ENCODE measurements at regions not wholly inside any gene's neighbourhood (a gene's known extent, or its start where the extent isn't known, plus 50 kb on each side); places are given as distances from the start of the nearest gene placed in this dataset.

- TF ChIP-seq TSHZ1 (tag by site-specific recombination; IDR thresholded peaks at IDR 0.05; ENCODE audit: borderline replicate concordance) (no peak), SP2 (tag by site-specific recombination; IDR thresholded peaks at IDR 0.05) (no peak), ZNF248 (tag by site-specific recombination; IDR thresholded peaks at IDR 0.05) (no peak), ZNF768 (tag by site-specific recombination; IDR thresholded peaks at IDR 0.05) (no peak), ZNF645 (tag by site-specific recombination; IDR thresholded peaks at IDR 0.05) (no peak), YY1 (tag by site-specific recombination; IDR thresholded peaks at IDR 0.05) (no peak), ZEB2 (tag by site-specific recombination; IDR thresholded peaks at IDR 0.05) (no peak), ZNF529 (tag by site-specific recombination; IDR thresholded peaks at IDR 0.05; ENCODE audit: insufficient replicate concordance) (no peak), ZNF211 (tag by site-specific recombination; IDR thresholded peaks at IDR 0.05; ENCODE audit: low read depth) (no peak), ZNF521 (tag by site-specific recombination; IDR thresholded peaks at IDR 0.05) (no peak), ZNF202 (tag by site-specific recombination; IDR thresholded peaks at IDR 0.05; ENCODE audit: borderline replicate concordance) (no peak), ZNF114 (tag by site-specific recombination; IDR thresholded peaks at IDR 0.05) (no peak)
Observed at GRCh38 chr13:88384542-88384941, 713.4 kb downstream of the SLITRK5 start (continued).

- Histone ChIP-seq H3K27ac (ENCODE audit: extremely low read depth, low read depth, low read length) (no peak overlapping the region), H3K9me3 (ENCODE audit: control insufficient read depth, insufficient read depth, low read depth, low read length) (no peaks in the 10 kb centered on the region), H3K4me3 (ENCODE audit: low read depth, low read length) (no peak overlapping the region), H3K4me1 (ENCODE audit: control insufficient read depth, insufficient read depth, low read length) (no peaks in the 10 kb centered on the region), H3K36me3 (ENCODE audit: control insufficient read depth in 2 of 2, insufficient read depth in 1 of 2, low read length in 2 of 2) (no peaks in the 10 kb centered on the region)
- CTCF ChIA-PET, result no interaction called here
- no peak for TF ChIP-seq ZNF341 (tag by site-specific recombination; IDR thresholded peaks at IDR 0.05; ENCODE audit: low read depth)
- POLR2A ChIA-PET, result no interaction called here
Observed at GRCh38 chr13:88395804-88396203, 724.6 kb downstream of the SLITRK5 start.

- no peaks in the 10 kb centered on the region for H3K9me3 ChIP-seq (ENCODE audit: control insufficient read depth, insufficient read depth, low read depth, low read length)
- no peak overlapping the region for H3K27ac ChIP-seq (ENCODE audit: extremely low read depth, low read depth, low read length)
- no peaks in the 10 kb centered on the region for H3K4me1 ChIP-seq (ENCODE audit: control insufficient read depth, insufficient read depth, low read length)
- ChIA-PET POLR2A (no interaction called here), CTCF (no interaction called here)
- no peak overlapping the region for H3K4me3 ChIP-seq (ENCODE audit: low read depth, low read length)
- H3K36me3 ChIP-seq (ENCODE audit: control insufficient read depth in 2 of 2, insufficient read depth in 1 of 2, low read length in 2 of 2), result no peaks in the 10 kb centered on the region
- TF ChIP-seq ZNF24 (tag by site-specific recombination; IDR thresholded peaks at IDR 0.05) (no peak), ZNF654 (tag by site-specific recombination; IDR thresholded peaks at IDR 0.05; ENCODE audit: low read depth) (no peak), ZNF292 (tag by site-specific recombination; IDR thresholded peaks at IDR 0.05; ENCODE audit: borderline replicate concordance, low read depth) (no peak), HOXC10 (CRISPR knock-in tag; IDR thresholded peaks at IDR 0.05) (no peak), FEZF1 (tag by site-specific recombination; IDR thresholded peaks at IDR 0.05) (no peak), SCRT1 (tag by site-specific recombination; IDR thresholded peaks at IDR 0.05; ENCODE audit: borderline replicate concordance) (no peak), ZNF335 (tag by site-specific recombination; conservative IDR thresholded peaks at IDR 0.05) (no peak), YY2 (tag by site-specific recombination; IDR thresholded peaks at IDR 0.05) (no peak), BCL11A (tag by site-specific recombination; IDR thresholded peaks at IDR 0.05; ENCODE audit: low read depth) (no peak), ZBTB10 (tag by site-specific recombination; IDR thresholded peaks at IDR 0.05) (no peak), ZNF157 (tag by site-specific recombination; IDR thresholded peaks at IDR 0.05) (no peak), ZNF580 (tag by site-specific recombination; IDR thresholded peaks at IDR 0.05) (no peak), ZNF132 (tag by site-specific recombination; IDR thresholded peaks at IDR 0.05; ENCODE audit: borderline replicate concordance) (no peak), ZSCAN23 (tag by site-specific recombination; IDR thresholded peaks at IDR 0.05) (no peak), ELK4 (IDR thresholded peaks at IDR 0.05; ENCODE audit: borderline replicate concordance, low read depth, low read length) (no peak)
Observed at GRCh38 chr13:88411696-88412095, 740.5 kb downstream of the SLITRK5 start.

Measured in HEK293 (cell line).